K562 (cell line): ENCODE measurements at regions not wholly inside any gene's neighbourhood (a gene's known extent, or its start where the extent isn't known, plus 50 kb on each side); places are given as distances from the start of the nearest gene placed in this dataset.

ENCODE experiments used
- CBFB ChIP-seq: sonication (generic); formaldehyde crosslinking; IDR thresholded peaks from 2 replicates; pipeline ENCODE4 v1.4.0; 2020; ENCODE audit warnings: mild to moderate bottlenecking, missing genetic modification reagents
- CTCF ChIP-seq, 3 experiments: IDR thresholded peaks in 2 of 3; conservative IDR thresholded peaks in 1 of 3; 2 replicates each; pipeline ENCODE4 v1.5.1; 2011 to 2012; ENCODE audit warnings: low read length in 3 of 3, mild to moderate bottlenecking in 3 of 3, control low read depth in 2 of 3, improper control_type of control experiment in 1 of 3, inconsistent platforms in 1 of 3, low read depth in 1 of 3, mixed read lengths in 1 of 3, moderate library complexity in 1 of 3; ENCODE audit not compliant: insufficient read depth in 2 of 3
- MAX ChIP-seq: sonication (generic); formaldehyde crosslinking; IDR thresholded peaks from 2 replicates; pipeline ENCODE4 v1.9.0; 2022; ENCODE audit warnings: mild to moderate bottlenecking, missing genetic modification reagents
- MBD1 ChIP-seq: fragments of 250-450 bp; sonication (Bioruptor Pico); IDR thresholded peaks from 2 replicates; pipeline ENCODE4 v1.8.0; 2022; ENCODE audit warnings: inconsistent platforms
- POLR2AphosphoS5 ChIP-seq: IDR thresholded peaks from 2 replicates; pipeline ENCODE4 v1.6.1; 2011; ENCODE audit warnings: mild to moderate bottlenecking, low read depth, low read length, moderate library complexity; ENCODE audit not compliant: control insufficient read depth, insufficient read depth

GRCh38 chr14:65164825-65165135, 62.5 kb upstream of the MAX start:
- no peak for TF ChIP-seq MBD1
- no peak for TF ChIP-seq POLR2AphosphoS5
- TF ChIP-seq MAX (CRISPR knock-in tag): no peak
- TF ChIP-seq CBFB (CRISPR knock-in tag): no peak
- no peak for TF ChIP-seq CTCF (IDR thresholded peaks at IDR 0.05 in 2 of 3, conservative IDR thresholded peaks at IDR 0.05 in 1 of 3; ENCODE audit: insufficient read depth in 2 of 3, low read depth in 1 of 3, low read length in 3 of 3)
